ENCODE measurements at regions not wholly inside any gene's neighbourhood (a gene's known extent, or its start where the extent isn't known, plus 50 kb on each side); places are given as distances from the start of the nearest gene placed in this dataset.
A peak's percentile ranks its signal among the peaks of the same experiment; 100 is the strongest.

DNA sequence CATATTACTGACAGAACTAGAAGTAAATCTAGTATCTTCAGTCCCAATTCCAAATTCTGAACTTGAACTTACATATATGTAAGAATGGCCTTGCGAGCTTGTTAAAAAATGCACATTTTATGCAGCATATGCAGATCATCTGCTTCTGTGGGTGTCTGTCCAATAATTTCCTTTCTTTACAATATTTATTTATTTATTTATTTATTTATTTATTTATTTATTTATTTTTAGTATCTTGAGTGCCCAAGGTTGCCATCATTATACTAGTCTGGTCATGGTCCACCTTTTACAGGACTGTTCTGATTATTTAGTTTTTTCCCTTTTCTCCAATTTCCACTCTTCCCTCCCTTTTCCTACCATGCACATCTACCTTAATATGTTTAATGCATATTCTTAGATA, 528.4 kb downstream of the COL12A1 start:
- no peak for DNase-seq (ENCODE audit: low read depth, low spot score)
- TF ChIP-seq, protein P1, sequence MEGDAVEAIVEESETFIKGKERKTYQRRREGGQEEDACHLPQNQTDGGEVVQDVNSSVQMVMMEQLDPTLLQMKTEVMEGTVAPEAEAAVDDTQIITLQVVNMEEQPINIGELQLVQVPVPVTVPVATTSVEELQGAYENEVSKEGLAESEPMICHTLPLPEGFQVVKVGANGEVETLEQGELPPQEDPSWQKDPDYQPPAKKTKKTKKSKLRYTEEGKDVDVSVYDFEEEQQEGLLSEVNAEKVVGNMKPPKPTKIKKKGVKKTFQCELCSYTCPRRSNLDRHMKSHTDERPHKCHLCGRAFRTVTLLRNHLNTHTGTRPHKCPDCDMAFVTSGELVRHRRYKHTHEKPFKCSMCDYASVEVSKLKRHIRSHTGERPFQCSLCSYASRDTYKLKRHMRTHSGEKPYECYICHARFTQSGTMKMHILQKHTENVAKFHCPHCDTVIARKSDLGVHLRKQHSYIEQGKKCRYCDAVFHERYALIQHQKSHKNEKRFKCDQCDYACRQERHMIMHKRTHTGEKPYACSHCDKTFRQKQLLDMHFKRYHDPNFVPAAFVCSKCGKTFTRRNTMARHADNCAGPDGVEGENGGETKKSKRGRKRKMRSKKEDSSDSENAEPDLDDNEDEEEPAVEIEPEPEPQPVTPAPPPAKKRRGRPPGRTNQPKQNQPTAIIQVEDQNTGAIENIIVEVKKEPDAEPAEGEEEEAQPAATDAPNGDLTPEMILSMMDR (IDR thresholded peaks at IDR 0.05; ENCODE audit: low read depth, low read length): no peak
- in situ Hi-C loops (cut with HindIII; ENCODE audit: low sequenced_read_pairs): no loop called here
- no peak overlapping the region for H3K4me3 ChIP-seq (ENCODE audit: low read depth, low read length)

DNA sequence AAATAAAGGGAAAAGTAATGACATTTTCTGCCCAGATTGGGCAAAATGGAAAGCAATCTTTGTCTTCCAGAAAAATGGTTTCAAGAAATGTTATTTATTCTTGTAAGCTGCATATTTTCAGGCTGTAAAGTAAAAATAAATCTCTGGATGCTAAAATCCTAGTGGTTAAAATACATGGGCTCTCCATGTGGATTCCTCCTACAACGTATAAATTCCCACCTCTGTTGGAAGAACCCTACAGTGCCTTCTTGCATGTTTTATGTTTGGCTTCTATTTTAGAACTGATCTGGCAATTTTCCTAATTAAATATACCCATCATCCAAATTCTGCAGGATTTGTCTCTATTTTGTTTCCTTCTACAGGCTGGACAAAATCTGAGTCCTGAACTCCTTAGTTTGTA, 528.9 kb downstream of the COL12A1 start:
- in situ Hi-C loops (cut with HindIII; ENCODE audit: low sequenced_read_pairs): no loop called here
- DNase-seq (ENCODE audit: low read depth, low spot score): no peak
- TF ChIP-seq, protein P1 (IDR thresholded peaks at IDR 0.05; ENCODE audit: low read depth, low read length): no peak
- no peak overlapping the region for H3K4me3 ChIP-seq (ENCODE audit: low read depth, low read length)

DNA sequence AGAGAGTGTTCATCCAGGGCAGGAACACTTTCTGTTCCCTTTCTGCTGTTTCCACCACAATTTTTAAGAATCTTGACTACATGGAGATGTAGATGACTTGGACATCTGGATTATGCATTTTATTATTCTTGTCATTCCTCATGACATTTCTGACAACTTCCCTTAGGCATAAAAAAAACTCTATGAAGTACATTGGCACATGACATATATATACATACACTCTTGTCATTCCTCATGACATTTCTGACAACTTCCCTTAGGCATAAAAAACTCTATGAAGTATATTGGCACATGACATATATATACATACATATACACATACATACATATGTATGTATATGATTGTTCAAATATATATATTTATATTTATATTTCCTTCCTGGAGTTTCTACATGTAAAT, 531.5 kb downstream of the COL12A1 start:
- no peak overlapping the region for H3K4me3 ChIP-seq (ENCODE audit: low read depth, low read length)
- TF ChIP-seq, protein P1 (IDR thresholded peaks at IDR 0.05; ENCODE audit: low read depth, low read length): no peak
- no peak for DNase-seq (ENCODE audit: low read depth, low spot score)
- in situ Hi-C loops (cut with HindIII; ENCODE audit: low sequenced_read_pairs): no loop called here

DNA sequence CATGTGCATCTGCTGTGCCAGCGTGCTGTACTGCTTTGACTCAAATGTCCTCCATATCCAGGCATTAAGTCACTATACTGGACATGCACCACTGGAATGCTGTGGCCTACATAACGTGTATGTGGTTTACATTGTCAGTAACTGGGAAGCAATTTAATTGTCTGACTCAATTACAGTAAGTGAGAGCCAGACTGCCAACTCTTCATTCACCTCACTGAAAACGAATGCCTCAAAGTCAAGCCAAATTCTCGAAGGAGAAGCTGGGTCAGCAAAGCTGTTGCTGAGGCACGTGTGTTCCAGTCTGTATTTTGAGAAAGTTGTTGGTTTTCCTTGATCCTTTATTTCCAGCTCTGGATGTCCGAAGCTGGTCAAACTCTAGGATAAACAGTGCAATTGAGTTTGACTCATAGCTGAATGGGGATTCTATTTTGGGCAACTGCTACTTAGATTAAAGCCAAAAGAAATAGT, 534.3 kb downstream of the COL12A1 start:
- in situ Hi-C loops (cut with HindIII; ENCODE audit: low sequenced_read_pairs): no loop called here

DNA sequence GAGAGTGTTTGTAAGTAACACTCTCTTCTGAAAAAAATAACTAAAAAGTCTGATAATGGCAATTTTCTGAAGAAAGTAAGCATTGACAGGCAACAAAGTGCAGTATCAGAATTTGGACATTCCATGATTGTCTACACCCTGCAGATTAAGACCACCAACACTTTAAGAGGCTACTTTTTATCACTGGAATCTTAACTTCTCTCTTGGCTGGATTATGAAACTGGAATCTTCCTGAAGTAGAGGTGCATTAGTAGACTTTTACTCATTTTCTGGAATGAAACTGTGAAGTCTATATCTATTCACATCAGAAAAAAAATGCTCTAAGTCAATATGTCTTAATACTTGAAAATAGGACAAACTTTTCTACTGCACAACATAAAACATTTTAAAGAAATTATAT, 547.5 kb downstream of the COL12A1 start:
- no peak overlapping the region for H3K4me3 ChIP-seq (ENCODE audit: low read depth, low read length)
- TF ChIP-seq, protein P1 (IDR thresholded peaks at IDR 0.05; ENCODE audit: low read depth, low read length): no peak
- DNase-seq (ENCODE audit: low read depth, low spot score): no peak
- in situ Hi-C loops (cut with HindIII; ENCODE audit: low sequenced_read_pairs): no loop called here

More for the DNA sequence above, 534.3 kb downstream of the COL12A1 start:
- peak; percentile 96 for DNase-seq (ENCODE audit: low read depth, low spot score)
- H3K4me3 ChIP-seq (ENCODE audit: low read depth, low read length): no peak overlapping the region
- TF ChIP-seq, protein P1 (IDR thresholded peaks at IDR 0.05; ENCODE audit: low read depth, low read length): no peak

- H3K4me3 ChIP-seq (ENCODE audit: low read depth, low read length): no peak overlapping the region
- in situ Hi-C loops (cut with HindIII; ENCODE audit: low sequenced_read_pairs): no loop called here
- TF ChIP-seq, protein P1 (IDR thresholded peaks at IDR 0.05; ENCODE audit: low read depth, low read length): no peak
- no peak for DNase-seq (ENCODE audit: low read depth, low spot score)
These were observed 547.9 kb downstream of the COL12A1 start for GRCh38 chr6:74657931-74658330.

DNA sequence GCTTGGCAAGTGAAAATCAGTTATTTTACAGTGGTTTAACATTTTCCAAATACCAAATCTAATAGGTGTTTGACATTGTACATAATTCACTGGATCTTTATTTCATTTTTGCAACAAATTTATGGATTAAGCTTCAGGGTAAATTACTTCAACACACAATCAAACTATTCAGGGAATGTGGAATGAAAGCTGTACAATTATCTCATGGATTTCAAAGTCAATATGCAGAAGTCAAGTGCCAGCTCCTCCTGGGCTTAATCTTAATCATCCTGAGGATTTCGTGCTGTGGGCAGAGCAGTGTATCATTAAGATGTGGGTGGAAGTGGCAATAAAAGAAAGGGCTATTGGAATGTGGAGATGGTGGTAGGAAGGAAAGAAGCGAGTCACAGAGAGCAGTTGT, 548.8 kb downstream of the COL12A1 start:
- H3K4me3 ChIP-seq (ENCODE audit: low read depth, low read length): no peak overlapping the region
- TF ChIP-seq, protein P1 (IDR thresholded peaks at IDR 0.05; ENCODE audit: low read depth, low read length): no peak
- in situ Hi-C loops (cut with HindIII; ENCODE audit: low sequenced_read_pairs): no loop called here
- peak; percentile 14 for DNase-seq (ENCODE audit: low read depth, low spot score)

Measured in astrocyte of the spinal cord (primary cell).